ENCODE measurements at regions not wholly inside any gene's neighbourhood (a gene's known extent, or its start where the extent isn't known, plus 50 kb on each side); places are given as distances from the start of the nearest gene placed in this dataset.

GRCh38 chr12:124489220-124489619, 78.2 kb downstream of the NCOR2 start:
- no peak for DNase-seq

- DNase-seq = no peak
These were observed 78.9 kb downstream of the NCOR2 start for GRCh38 chr12:124488520-124488919.

- DNase-seq = no peak
These were observed 79.6 kb downstream of the NCOR2 start for GRCh38 chr12:124487834-124488165.

DNA sequence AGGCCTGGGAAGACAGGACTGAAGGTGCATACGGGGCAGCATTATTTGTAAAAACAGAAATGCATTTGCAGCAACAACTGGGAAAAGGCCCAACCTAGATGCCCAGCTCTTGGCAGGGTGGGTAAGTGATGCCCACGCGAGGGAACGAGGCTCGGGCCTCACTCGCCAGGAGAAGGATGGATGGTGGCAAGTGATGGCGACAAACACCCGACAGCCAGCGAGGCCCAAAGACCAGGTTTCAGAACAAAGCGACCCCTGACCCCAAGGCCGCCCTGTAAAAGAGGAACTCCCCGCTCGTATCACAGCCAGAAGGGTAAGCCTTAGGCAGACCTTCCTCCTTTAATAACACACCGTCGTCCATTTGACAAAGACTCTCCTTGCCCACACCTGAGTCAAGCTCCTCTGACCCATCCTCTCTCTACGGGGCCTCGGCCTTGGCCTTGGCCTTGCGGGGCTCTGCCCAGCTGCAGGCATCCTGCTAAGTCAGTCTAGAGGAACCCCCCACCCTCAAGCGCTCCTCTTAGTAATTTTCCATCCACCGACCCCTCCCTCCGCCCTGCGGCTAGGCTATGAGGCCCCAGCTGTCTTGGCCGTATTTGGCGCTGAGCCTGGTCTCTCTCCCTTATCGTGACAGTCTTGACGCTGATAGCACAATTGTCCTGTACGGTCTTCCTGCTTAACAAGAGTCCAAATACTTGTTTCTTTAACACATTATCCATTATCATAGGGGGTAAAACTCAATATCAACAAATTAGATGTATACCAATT, 80.2 kb downstream of the NCOR2 start:
- no peak for DNase-seq

DNA sequence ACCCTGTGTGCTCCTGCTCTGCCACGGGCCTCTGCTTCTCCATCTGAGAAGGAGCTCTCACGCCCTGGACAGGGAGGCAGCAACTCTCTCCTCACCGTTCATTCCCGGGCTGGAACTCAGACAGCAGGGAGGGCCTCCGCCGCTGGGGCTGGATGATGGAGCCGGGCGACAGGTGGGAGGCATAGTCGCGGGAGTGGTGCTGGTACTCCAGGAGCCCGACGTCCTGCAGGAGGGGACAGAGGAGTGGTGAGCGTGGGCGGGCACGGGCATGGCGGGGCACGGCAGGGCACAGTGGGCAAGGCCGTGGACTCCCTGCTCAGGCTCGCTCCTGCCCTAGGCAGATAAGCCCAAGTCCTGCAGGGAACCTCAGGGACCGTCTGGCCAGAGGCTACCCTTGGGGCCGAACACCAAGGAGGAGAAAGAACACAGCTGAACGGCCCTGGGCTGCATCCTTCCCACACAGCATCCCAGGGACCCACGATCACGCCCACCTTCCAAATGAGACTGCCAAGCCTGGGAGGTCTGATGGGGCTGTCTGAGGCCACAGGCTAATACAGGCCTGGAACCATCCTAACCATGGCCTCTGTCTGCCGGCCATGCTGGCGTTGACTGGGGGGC, 81.0 kb downstream of the NCOR2 start:
- no peak for DNase-seq

GRCh38 chr12:124485371-124485770, 82.0 kb downstream of the NCOR2 start:
- DNase-seq = no peak

- DNase-seq = no peak
These were observed 82.9 kb downstream of the NCOR2 start for GRCh38 chr12:124484526-124484953.

- no peak for DNase-seq
These were observed 83.3 kb downstream of the NCOR2 start for GRCh38 chr12:124484067-124484466.

DNA sequence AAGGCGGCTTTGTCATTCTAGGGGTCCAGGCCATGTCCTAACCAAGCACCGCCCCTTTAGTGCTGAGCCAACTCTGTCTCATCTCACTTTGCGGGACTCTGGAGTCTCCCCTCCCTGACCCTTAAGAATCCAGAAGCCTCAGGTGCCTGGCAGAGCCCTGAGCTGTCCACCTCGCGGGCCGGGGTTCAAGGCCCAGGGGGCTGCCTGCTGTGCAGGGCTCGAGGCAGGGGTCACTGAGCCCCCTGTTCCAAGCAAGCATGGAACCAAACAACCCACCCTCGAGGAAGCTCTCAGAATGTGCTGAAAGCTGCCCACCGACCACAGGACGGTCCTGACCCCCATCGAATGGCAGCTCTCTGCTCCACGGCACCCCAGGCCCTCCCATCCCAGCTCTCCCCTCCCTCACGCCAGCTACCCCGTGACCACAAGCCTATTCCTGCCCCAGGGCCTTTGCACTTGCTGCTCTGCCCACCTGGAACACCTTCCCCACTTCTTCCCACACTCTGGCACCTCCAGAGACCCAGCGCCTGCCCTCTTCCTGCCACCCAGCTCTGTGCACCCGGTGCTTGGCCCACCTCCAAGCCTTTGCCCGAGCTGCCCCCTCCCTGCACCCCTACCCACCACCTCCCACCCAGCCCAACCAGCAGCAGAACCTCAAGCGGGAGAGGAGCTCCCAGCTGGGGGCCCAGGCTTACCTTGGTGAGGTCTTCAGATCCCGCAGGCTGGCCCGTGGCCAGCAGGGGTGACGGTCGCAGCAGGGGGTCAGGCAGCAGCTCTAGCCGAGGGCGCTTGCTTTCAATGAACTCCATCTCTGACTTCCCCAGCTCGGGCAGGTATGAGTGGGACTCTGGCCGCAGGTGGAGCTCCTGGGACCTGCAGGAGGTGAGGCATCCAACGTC, 84.3 kb downstream of the NCOR2 start:
- DNase-seq = no peak

- DNase-seq = no peak
These were observed 84.9 kb downstream of the NCOR2 start for GRCh38 chr12:124482567-124482893.

DNA sequence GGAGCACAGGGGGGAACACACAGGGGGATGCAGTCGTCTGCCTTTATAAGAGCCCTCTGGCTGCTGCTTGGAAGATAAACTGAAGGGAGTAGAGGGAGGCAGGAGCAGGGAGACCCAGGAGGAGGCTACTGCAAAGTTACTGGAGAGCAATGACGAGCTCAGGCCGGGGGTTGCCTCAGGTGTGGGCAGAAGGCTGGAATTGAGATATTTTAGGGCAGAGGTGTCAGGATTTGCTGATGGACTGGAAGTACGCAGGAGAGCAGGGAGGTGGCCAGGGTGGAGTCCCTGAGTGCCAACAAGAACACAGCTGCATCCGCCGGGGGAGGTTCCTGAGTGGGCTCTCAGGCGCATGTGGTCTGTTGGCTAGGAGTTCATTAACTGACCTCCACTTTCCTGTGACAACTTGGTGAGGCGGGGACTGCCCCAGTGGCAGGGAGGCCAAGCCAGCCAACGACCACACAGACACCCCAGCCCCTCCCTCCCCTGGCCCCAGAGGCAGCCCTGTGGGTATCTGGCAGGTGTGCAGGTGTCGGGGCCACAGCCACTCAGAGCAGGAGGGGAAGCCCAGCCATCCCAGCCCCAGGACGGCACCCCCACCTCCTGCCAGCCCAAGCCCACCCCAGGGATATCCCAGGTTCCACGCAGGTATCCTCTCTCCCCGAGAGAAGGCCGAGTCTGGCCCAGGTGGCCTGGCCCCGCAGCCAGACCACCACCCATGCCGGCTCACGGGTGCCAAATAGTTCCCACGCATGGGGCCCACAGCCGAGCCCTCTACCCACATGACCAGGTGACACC, 85.4 kb downstream of the NCOR2 start:
- DNase-seq = no peak

DNA sequence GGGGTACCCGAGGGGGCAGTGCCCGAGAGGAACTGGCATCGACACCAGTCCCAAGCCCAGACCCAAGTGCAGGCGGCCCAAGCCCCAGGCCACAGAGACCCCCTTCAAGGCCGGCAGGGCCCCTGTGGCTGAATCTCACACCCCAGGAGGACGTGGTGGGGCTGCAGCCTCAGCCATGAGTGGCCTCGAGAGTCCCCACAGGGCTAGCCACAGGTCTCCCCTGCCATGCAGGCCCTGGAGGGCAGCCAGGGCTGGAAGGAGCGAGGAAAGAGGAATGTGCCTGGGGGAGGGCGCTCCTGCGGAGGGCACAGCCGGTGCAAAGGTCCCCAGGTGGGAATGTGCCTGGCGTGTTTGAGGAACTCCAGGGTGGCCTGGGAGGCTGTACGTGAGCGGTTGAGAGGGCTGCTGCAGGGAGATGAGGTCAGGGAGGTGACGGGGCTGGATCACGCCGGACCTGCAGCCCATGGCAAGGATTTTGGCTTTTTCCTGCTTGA, 86.1 kb downstream of the NCOR2 start:
- DNase-seq = no peak

DNA sequence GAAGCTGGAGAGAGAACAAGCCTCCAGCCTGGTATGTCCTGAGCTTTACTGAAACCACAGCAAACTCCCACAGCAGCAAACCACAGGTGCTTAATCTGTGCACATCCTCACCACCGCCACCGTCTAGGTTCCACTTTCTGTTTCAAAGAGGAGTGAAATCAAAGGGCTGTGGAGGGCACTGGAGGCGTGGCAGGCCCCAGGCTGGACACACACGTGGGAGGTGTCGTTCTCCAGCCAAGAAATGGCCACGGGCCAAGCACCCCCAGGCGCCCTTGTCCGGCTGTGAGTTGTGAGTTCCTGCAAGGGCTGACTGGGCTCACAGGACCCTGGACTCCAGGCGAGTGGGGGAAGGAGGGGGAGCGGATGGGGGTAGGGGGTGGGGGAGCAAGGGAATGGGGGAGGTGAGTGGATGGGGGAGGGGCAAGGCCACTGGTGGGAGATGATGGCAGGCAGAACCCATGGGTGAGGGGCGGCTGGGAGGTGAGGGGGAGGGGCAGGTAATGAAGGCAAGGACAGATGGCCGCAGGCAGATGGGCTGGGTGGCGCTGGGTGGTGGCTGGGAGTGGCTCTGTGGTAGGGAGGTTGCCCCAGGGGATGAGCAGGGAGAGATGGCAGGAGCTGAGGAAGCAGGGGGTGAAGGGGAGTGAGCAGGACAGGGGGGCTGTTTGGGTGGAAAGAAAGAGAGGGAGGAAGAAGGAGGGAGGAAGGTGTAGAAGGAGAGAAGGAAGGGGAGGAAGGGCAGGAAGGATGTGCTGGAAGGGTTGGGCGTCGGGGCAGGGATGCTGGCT, 86.7 kb downstream of the NCOR2 start:
- DNase-seq = no peak

DNA sequence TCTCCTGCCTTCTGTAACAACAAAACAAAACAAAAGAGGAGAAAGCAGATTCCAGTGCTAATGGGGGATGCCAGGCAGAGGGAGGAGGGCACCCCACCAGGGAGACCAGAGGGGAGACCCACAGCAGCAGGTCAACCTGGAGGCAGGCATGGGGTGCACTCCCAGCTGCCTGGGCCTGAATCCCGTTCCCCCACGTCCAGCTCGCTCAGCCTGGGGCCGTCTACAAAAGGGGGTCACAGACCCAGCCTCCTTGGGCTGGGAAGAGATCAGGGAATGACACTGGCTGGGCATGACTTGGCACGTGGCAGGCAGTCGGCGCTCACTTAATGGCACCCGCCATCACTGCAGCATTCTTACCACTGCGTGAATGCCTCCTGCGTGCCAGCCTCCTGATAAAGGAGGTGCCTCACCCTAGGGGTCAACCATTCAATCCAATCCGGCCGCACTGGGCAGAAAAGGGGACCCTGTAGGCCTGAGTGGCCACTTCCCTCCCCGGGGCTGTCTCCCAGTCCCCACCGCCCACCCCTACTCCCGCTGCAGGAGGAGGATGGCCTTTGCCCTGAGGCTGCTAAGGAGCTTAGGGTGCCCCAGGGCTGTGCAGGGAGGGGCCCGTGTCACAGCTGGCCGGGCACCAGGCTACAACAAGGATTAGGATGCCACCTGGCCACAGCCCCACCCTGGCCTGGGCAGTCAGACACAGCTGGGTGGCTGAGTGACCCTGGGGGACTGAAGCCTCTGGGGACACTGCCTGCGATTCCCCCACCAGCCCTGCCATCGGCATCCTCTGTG, 87.5 kb downstream of the NCOR2 start:
- DNase-seq = no peak

- DNase-seq = no peak
These were observed 88.3 kb downstream of the NCOR2 start for GRCh38 chr12:124478985-124479645.

DNA sequence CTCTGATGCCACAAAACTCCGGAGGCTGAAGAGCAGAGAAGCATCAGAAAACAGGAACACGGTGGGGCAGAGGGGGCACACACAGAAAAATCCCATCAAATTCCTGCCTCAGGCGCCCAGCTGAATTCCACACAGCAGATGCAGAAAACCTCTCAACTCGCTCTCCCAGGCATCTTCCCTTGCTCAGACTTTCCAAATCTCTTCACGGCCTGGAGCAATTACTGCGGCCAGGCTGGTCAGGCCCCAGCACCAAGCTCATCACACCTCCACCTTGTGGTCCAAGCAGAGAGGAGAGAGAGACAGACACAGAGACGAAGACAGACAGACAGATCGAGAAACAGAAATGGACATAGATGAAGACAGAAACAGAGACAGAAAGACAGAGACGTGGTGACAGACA, 89.0 kb downstream of the NCOR2 start:
- no peak for DNase-seq

GRCh38 chr12:124477107-124477915, 90.1 kb downstream of the NCOR2 start:
- no peak for DNase-seq

GRCh38 chr12:124476011-124476400, 91.4 kb downstream of the NCOR2 start:
- no peak for DNase-seq

GRCh38 chr12:124475295-124476010, 92.0 kb downstream of the NCOR2 start:
- DNase-seq = no peak

All from NCI-H1048 (cell line).